Activated T-cell treated with anti-CD3 and anti-CD28 coated beads for 48 hours (primary cell): ENCODE measurements at regions not wholly inside any gene's neighbourhood (a gene's known extent, or its start where the extent isn't known, plus 50 kb on each side); places are given as distances from the start of the nearest gene placed in this dataset.
"Not testable (repeated sequence)": the region's sequence is repeated elsewhere in the genome, so short reads cannot be mapped to it uniquely, and the experiment has no call there.

Source experiments
- DNase-seq: peaks from one replicate; pipeline ENCODE4 v3.0.0-alpha.2; 2020; ENCODE audit warnings: low read depth

GRCh38 chr10:131363416-131363815 lies 51.9 kb upstream of the TCERG1L start:
- no peak for DNase-seq

GRCh38 chr10:131371571-131371970 lies 60.0 kb upstream of the TCERG1L start:
- no peak for DNase-seq

DNA sequence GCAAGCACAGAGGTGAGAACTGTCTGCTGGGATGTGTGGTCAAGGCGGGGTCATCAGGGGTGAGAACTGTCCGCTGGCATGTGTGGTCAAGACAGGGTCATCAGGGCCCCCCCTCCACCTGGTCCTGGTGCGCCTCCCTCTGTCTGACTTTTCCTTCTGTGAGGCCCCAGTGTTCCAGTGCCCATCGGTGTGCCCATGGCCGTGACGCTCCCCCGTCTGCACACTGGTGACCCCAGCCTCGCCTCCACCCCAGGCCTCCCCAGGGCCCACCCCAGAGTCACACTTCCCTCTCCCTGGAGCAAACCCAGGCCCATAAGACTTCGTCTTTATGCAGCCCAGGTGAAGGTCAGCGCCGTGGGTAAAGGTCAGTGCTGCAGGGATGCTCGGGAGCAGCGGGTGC lies 70.1 kb upstream of the TCERG1L start:
- DNase-seq: no peak

- DNase-seq: not testable (repeated sequence)
Observed at GRCh38 chr10:131385161-131385872, 73.8 kb upstream of the TCERG1L start.

DNA sequence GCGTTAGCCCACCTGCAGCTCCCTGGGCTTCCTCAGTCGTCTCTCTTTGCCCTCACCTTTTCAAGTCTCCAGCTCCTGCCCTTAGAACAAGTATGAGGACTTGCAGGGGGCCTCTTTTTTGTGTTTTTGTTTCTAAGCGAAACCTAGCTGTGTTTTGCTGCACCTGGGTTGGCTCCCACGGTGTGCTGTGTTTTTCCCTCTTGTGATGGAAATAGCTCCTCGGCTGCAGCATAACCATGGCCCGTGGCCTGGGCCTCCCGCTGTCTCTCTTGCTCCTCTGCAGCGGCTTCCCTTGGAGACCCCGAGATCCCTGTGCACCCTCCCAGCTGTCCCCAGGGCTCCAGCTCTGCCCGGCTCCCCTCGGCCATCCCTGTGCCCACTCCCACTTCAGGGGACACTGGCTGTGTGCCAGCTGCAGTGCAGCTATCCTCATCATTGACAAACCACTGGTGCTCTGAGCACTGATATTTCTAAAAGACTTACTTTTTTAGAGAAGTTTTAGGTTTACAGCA lies 75.6 kb upstream of the TCERG1L start:
- no peak for DNase-seq

DNA sequence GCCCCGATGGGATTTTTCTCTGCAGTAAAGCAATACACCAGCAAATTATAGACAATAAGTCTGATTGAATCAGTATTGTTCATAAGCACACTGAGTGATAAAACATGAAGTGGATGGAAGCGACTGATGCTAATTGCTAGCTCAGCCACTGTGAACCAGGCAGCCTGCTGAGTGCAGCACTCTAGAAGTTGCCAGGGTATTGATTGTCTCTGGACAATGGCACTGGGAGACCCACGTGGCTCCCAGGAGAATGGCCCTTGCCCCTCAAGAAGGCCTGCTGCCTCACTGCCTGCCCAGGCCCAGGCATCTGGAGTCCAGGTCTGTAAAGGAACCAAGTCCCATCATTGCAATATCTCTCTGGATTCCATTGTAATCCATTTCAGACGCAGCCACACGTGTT lies 80.4 kb upstream of the TCERG1L start:
- no peak for DNase-seq

- no peak for DNase-seq
Observed at GRCh38 chr10:131396121-131397050, 84.9 kb upstream of the TCERG1L start.

DNA sequence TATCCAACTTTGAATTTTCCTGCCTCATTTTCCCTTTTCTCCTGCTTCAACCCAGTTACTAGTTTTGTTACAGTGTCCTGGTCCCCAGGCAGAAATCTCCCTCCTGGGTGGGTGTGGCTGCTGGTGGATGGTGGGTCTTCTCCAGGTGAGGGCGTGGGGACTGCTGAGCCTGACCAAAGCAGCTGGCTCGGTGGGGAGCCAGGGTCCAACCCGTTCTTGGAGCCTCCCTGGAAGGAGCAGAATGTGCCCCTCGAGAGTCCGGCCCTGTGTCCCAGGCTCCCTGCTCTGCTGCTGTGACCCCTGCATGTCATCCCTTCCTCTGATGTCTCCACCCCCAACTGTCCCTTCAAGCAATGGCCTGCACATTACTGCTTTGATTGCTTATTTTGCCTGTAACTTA lies 86.6 kb upstream of the TCERG1L start:
- no peak for DNase-seq

GRCh38 chr10:131399981-131400380 lies 88.5 kb upstream of the TCERG1L start:
- no peak for DNase-seq

GRCh38 chr10:131400513-131400912 lies 89.0 kb upstream of the TCERG1L start:
- no peak for DNase-seq

DNA sequence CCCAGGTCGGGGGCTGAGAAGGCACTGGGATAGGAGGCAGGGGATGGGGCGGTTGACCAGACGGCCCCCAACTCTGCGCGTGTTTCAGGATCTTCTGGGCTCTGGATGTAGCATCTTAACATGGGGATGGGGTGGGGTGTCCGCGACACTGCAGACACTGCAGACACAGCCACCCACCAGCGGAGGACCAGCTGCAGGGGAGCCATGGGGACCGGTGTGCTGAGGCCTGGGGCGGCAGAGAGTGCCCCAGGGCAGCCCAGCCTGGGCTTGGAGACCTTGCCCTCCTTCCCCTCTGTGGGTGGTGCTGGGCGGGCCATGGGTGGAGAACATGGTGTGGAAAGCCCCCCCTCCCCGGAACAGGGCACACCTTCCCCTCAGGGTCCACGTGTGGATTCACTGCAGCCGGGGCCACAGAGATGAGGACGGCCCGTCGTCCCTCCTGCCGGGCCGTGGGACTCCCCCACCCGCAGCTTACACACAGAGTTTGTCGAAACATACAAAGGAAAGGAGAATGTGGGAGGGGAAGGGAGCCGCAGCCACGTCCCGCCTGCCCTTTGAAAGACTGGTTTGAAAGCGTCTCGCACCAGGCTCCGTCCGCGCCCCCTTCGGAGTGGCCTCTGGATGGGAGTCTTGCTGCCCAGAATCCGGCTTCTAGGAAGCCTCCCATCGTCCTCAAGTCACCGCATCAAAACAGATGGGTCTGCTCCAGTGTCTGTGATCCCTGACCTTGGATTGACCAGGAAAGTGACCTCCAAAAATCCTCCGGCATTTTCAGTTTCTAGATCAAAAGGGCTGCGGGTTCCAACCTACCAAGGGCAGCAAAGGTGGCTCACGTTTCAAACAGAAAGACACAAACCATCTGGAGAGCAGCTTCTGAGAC lies 91.5 kb upstream of the TCERG1L start:
- no peak for DNase-seq

DNA sequence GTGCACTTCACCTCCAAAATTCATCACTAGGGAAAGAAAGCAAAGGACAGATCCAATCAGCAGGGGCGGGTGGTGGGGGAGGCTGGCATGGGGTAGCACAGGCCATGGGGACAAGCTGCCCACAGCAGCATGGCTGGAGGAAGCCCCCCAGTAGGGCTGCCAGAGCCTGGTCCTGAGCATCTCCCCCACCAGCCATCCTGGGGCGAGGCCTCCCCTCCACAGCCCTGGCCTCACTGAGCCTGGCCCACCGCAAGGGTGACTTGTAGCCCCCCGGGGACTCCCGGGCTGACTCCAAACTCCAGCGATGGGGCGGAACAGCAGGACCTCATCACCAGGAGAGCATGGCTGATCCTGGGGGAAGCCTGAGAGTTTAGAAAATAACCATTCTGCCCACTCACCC lies 92.4 kb upstream of the TCERG1L start:
- DNase-seq: no peak

DNA sequence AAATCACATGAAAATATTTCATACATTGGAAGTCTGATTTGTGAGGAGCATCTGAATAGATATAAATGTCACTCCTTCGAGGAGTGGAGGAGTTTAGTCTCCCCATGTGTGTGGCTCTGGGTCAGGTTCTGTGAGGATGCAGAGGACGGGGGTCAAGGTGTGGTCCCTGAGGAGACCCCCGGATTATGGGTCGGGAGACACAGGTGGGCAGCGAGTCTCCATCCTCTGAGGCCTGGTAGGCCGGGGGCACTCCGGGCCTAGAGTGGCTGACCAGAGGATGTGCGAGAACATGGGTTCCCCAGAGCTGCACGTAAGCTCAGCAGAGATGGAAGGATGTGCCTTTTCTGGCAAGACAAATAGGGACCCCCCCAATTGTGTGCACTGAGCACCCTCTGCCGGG lies 93.4 kb upstream of the TCERG1L start:
- DNase-seq: no peak

GRCh38 chr10:131406676-131407392 lies 95.3 kb upstream of the TCERG1L start:
- DNase-seq: no peak

DNA sequence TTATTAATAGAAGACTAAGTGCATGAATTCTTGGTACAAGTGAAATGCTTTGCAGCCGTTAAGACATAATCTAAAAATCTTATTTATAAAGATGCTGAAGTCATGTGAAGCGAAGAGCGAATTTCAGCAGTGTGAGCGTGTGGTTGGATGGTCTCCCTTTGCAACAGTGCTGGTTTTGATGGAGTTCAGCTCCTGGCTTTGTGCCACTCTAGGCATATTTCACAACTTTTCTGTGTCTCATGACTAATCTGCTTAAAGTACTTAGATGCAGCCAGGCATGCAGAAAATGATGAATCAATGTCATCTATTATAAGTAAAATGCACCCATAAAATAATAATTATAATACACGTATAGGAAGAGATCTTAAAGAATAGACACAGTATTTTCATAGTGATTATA lies 107.2 kb upstream of the TCERG1L start:
- DNase-seq: no peak

DNA sequence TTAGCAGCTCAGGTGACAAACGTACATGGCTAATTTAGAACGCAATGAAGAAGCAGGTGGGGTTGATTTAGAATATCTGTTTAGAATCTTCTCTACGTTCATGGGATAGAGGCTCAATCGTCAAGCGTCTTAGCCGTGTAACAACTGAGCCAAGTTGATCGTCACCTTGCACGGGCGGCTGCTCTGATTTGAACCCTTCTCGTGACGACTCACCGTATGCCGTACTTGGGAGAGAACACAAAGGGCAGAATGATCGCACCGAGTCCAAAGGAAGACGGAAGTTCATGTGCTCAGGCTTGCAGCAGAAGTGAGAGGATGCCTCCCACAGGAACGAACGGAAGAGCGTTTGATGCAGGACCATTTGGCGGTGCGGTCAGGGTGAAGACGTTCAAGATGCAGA lies 108.3 kb upstream of the TCERG1L start:
- DNase-seq: no peak

DNA sequence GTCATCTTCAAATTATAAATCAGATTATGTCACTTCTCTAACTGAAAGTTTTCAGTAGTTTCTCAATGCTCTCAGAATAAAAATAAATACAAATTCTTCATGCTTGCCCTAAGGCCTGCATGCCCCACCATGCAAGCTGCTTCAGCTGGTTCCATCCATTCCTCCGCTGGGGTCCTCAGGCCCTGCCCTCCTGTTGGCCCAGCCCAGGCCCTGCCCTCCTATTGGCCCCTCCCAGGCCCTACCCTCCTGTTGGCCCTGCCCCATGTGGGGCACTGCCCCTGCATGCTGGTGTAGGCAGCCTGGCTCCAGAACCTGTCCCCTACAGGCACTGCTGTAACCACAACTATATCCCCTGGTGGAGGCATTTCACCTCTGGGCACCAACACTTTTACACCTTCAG lies 109.3 kb upstream of the TCERG1L start:
- no peak for DNase-seq

GRCh38 chr10:131421381-131421780 lies 109.9 kb upstream of the TCERG1L start:
- no peak for DNase-seq

GRCh38 chr10:131422731-131423130 lies 111.2 kb upstream of the TCERG1L start:
- DNase-seq: no peak

GRCh38 chr10:131424053-131424452 lies 112.5 kb upstream of the TCERG1L start:
- no peak for DNase-seq

DNA sequence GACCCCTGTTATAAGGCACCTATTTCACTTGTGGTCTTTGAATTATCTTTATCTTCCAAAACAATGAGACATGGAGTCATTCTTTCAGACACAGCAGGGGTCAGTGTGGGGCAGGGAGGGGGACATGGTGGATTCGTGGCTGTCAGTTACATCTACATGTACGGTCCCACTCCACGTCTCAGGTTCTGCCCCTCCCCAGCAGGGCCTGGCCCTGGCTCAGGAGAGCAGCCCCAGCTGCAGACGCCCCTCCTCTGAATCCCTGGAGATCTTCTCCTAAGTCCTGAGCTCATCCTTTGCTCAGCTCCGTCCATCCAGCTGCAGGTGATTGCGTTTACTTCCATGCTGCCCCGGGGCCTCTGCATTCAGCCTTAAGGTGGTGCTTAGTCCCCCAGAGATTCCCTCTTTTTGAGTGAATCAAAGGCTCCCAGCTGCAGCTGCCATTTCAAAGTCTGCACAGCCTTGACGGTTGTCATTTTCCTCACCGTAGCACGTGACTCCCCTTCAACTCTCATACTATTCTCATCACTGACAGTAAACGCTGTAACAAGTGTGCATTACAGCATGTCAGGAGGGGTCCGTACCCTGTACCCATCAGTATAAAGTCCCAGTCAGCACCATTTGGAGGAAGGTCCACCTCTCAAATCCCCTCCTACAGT lies 113.4 kb upstream of the TCERG1L start:
- DNase-seq: no peak
